ENCODE measurements at regions not wholly inside any gene's neighbourhood (a gene's known extent, or its start where the extent isn't known, plus 50 kb on each side); places are given as distances from the start of the nearest gene placed in this dataset.

DNA sequence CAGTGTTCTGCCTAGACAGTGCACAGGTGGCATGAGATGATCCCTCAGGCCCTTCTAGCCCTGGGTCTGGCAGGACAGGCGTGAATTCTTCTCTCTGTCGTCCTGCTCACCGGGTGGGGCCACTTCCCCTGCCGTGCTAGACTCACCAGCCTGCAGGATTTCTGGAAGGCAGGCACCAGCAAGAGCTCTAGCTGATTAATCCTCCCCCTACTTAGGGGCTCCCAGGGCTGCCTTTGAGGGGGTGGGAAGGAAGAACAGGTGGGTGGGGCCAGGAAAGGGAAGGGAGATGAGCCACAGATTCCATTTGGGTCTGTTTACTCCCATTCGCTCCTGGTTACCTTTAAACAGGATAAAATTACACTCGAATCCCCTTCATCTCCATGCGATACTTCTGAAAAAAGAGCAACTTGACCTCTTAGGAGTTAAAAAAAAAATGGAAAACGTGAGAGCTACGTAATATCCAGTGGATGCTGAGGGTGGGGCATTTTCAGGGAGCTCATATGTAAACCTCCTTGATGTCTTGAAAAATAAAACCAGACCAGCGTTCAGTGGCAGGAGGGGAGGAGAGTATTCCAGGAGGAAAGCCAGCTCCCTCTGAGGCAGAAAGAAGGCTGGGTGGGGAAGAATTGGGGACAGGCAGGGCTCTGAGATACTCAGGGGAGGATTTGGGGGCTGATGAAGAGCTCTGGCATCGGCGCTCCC lies 665.5 kb downstream of the PTPRU start:
- DNase-seq: no peak

DNA sequence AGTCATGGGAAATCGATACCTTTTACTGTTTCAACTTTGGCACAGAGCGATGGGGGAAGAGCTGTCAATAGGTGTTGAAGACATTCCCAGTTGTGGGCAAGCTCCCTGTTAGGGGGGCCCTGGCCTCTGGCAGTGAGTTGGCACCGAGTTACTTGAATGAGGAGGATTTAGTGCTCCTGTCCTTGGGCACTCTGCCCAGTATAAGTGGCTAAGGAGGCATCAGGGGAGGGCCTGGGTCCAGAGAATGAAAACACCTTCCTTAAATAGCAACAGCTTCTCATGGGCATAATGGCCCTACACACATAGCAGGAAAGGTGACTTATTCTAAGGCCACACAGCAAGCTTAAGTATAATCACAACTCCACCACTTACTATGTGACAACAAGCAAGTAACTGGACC lies 664.4 kb downstream of the PTPRU start:
- DNase-seq: peak; percentile 86

DNA sequence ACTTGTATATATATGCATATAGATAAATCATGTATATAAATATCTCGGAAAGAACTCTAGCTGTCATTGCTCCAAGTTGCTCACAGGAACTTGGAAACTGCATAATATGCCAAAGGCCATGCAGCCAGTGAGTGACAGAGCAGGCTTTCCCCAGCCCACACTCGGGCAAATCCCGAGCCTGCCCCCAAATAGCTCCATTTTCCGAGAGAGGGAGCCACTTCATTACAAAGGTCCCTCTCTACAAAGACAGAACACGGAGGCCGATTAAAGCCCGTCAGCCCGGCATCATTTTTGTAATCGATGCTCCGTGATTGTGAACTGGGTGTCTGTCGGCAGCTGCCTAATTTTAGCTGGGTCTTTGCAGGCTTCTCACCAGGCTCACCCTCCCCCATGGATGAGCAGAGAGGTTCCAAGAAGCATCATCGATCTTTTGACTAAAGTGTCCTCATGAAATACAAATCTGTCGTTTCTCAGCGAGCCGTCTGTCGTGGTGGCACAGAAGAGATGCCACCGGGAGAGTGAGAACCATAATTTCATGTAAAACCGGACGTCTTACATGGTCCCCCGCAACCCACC lies 663.9 kb downstream of the PTPRU start:
- peak; percentile 66 for DNase-seq

DNA sequence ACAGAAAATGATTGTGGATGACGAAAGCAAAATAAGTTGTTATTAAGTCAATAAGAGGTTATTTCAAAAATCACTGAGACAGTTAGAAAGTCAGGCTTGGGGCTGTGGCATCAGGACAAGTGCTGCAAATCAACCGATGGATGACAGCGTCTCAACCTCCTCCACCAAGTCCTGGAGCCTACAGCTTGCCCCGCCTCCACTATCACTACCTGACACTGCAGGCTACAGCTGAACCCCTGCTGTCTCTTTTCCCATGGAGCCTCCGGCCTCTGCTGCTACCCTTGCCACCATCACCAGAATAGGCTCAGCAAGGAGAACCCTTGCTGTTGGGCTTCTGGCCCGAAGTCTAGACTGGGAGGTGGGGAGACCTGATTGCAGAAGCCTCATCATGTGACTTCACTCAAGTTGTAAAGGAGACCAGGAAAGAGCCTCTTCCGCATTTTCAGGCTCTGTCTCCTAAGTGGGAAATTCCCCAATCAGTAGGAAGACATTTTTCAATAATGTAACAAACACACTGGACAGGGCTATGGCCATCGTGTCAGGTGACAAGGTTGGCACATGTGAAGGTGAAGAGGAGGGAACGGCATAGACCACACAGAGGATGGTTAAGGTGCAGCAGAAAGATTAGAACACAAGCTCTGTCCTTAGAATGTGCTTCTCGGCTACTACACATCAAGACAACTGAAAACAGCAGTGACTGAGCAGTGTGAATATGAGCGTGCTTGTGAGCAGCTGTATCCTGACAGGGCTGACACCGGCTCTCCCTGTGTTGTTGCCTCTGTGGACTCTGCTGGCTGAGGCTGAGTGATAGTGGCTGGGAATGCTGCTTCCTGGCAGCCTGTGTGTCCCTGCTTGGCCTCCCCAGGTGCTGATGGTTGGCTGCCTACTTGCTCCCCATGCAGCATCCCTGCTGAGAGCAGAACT lies 660.7 kb downstream of the PTPRU start:
- DNase-seq: no peak

DNA sequence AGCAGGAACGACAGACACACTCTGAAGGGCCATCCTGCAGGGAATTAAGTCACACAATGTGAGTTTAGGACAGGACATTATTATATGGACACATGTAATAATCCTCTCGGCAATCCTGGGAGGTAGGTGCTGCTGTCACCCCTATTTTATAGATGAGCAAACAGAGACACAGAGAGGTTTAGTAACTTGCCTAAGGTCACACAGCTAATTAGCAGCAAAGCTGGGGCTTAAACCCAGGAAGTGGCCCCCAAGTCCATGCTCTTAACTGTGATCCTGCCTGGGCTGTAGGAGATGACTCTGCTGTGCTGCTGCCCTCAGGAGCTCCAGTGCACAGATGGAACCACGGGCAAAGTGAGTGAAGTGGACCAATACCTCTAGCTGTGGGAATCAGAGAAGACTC lies 660.0 kb downstream of the PTPRU start:
- no peak for DNase-seq

DNA sequence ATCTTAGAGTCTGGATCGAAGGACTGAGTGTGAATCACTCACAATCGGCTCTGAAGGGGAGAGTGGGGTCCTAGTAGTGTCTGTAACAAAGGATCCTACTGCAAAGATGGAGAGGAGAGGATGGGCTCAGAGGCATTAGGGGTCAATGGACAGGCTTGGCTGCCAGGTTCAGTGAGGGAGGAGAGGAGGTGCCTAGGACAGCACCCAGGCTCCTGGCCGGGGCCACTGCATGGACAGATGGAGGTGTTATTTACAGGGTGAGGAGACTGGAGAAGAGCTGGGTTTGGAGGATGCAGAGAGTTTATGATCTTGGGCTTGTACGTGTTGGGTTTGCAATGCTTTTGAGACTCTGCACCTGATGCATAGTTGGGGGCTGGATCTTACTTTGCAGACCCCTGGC lies 658.9 kb downstream of the PTPRU start:
- no peak for DNase-seq

DNA sequence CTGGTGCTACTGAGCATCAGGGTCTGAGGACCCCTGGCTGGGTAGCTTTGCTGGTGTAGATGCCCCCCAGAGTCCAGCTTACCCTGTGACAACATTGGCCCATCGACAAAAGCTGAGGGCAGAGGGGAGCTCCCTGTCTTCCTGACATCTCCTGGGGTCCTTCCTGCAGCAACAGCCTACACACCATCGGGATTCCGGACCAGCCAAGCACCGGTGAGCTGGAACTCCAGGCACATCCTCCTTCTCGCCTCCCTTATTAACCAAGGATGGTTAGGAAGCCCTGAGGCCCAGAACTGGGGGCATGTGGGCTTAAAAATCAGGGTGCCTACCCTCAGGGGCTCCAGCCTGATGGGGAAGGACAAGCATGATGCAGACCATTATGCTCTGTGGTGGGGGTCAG lies 658.0 kb downstream of the PTPRU start:
- no peak for DNase-seq

DNA sequence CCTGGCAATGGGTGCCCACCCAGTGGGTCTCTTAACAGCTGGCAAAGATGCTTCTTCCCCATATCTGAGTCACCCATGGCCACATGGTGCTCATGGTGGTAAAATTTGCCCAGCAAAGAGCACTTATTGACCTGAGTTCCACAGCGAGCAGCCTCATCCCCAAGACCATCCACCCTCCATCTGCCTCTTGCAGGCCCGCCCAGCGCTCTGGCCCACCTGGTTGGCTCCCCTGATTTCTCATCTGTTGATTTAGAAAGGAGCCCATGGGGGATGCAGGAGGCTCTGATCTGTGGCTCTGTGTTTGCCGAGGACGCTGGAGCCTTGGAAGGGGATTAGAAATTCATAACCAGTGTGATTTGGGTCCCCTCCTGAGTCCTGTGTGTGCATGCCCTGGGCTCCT lies 657.5 kb downstream of the PTPRU start:
- no peak for DNase-seq

DNA sequence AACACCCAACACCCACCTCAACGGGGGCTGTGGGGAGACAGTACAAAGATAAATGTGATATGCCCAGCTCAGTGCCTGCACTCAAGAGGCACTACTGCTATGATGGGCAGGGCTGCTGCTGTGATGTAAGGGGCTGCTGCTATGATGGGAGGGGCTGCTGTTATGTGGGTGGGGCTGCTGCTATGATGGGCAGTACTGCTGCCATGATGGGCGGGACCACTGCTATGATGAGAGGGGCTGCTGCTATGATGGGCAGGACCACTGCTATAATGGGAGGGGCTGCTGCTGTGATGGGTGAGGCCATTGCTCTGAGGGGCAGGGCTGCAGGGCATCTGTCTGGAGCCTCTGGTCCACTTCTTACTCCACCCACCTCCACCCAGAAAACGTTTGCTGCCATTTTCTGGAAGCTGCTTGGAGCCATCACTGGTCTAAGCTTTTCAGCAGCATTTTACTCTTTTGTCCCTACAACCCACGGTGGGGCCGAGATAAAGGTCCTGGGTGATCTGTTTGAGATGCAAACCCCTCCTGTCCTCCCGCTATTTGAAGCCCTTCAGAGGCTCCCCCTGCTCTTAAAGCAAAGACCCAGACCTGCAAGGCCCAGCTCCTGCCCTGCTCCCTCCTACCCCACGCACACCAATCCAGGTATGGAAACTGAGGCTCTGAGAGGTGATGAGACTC lies 656.9 kb downstream of the PTPRU start:
- DNase-seq: no peak

DNA sequence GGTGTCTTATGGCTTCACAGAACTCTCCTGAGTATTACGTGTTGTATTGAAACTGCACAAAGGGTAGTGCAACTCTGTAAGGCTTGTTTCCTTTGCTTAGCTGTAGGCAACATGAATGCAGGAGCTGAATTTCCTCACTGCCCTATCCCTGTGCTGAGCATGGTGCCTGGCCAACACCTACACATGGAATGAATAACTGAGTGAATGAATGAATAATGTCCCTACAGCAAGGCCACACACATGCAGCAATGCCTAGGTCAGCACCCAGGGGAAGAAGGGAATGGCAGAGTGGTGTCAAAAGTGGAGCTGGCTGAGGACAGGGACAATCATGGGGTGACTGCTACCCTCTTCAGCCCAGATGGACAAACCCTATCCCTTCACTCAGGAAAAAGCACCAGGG lies 655.9 kb downstream of the PTPRU start:
- DNase-seq: no peak

DNA sequence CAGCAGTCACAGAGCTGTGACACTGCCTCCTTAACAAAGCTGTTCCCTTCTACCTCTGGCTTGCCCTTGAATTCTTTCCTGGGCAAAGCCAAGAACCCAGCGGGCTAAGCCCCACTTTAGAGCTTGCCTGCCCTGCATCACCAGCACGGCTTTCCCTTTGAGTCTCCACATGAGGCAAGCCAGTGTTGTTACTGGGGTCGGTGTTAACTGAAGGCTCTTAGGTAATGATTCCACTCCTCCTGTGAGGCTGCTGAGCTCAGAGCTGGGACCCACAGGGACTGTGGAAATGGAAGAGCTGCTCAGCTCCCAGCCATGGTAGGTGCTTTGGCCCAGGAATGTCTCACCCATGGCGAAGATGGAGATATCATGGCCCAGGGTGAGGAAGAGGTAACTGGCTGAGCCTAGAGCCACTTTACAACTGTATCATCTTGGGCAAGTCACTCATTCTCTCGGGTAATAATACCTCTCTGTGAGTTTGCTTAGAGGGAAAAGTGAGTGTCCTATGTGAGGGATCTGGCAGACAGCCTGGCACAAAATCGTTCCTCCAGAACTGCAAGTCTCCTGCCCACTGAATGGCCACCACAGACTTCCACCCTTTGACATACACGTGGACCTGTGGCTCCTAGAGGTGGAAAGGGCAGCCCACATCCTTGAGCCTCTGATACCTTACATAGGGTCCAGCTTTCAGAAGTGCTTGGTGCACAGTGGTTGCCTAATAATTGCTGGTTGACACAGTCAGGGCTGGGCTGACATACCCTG lies 654.1 kb downstream of the PTPRU start:
- DNase-seq: no peak

DNA sequence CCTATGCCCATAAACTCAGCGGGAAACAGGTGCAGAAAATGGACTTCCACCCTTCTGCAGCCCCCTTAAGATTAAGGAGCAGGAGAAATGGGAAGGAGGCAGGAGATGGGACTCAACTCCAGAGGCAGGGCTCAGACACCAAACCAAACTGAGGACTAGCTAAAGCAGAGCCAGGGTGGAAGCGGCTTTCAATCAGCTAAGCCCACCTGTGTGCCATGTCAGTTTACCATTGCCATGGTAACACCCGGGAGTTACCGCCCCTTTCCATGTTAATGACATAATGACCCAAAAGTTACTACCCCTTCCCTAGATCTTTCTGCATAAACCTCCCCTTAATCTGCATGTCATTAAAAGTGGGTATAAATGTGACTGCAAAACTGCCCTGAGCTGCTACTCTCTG lies 653.5 kb downstream of the PTPRU start:
- DNase-seq: no peak

DNA sequence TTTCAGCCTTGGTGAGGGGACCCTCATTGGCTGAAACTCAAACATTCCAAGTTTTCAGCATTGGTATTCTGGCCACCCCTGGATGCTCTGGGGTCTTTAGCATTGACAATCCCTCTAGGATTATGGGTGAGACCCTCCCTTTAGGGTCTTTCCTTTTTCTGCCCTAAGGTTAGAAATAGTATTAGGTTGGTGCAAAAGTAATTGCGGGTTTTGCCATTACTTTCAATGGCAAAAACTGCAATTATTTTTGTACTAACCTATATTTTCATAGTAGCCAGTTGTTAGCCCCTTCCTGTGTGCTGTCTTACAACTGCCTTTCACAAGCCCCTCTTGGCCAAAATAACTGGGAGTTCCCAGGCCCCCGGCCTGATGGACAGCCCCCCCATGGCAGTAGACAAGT lies 648.4 kb downstream of the PTPRU start:
- DNase-seq: no peak

DNA sequence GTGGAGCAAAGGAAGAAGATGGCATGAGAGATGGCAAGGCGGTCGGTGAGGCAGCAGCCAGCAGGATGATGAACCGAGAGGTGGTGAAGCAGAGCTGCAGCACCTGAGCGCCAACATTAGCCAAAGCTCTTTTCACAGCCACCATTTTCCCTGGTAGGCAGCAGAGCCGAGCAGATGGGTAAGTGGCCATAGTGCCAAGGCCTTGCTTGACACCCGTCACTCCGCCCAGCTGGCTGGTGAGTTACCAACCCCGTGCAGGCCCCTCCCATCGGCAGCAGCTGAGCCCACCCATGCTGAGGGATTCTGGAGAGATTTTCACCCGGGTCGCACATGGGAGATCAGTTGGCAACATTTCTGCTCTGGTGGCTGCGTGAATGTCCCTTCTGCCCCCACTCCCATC lies 647.7 kb downstream of the PTPRU start:
- DNase-seq: no peak

DNA sequence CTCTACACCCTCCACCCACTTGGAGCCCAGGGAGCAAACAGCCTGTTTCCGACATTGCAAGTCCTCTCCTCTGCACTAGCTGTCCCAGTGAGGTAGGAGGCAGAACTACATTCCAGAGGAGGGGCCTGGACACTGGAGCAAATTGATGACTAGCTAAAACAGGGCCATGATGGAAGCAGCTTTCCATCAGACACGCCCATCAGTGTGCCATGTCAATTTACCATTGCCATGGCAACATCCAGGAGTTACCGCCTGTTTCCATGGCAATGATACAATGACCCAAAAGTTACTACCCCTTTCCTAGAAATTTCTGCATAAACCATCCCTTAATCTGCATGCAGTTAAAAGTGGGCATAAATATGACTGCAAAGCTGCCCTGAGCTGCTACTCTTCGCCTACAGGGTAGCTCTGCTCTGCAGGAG lies 647.1 kb downstream of the PTPRU start:
- no peak for DNase-seq

DNA sequence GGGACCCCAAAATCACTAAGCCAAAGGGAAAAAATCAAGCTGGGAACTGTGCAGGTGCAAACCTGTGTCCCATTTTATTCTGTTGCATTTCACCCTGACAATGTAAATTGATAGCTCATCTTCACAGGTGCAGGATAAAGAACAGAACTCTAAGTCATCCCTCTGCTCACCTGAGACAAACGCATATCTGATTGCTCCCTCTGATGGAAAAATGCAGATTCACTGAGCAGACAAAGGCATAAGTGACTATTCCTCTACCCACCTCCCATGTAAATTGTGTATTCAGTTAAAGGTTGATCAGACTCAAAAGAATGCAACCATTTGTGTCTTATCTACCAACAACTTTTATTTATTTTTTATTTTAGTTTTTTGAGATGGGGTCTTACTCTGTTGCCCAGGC lies 644.2 kb downstream of the PTPRU start:
- DNase-seq: no peak

DNA sequence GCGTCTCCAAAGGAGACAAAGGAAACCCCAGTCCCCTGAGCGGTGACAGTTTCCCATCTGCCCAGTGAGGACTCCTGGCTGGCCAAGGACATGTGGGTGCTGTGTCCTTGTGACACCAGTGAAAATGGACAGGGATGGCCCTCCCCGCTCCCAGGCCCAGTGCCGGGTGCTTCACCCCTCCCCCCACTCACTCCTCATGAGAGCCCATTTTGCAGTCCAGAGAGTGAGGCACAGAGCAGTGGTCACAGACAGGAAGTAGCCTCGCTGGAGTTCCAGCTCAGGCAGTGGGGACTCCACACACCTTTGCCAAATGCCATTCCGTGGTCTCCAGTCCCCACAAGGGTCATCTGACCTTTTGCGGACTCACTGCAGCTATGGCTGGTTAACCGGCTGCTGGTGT lies 642.9 kb downstream of the PTPRU start:
- DNase-seq: no peak

DNA sequence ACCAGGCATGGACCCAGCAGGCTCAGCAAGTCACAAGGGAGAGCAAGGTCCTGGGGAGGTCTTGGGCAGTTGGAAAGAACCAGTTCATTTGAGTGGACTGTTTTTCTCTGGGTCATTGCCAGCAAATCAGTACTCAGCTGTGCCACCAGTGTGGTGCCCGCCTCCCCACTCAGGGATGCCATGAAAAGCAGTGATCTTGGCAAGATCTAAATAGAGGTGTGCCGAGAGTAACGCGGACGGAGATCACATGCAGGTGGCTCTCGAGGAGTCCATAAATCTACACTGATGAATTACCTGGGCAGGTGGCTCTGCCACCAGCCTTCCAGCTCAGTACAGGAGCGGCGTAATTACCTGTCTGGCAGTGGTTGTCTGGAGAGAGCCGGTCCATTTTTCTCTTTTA lies 642.2 kb downstream of the PTPRU start:
- peak; percentile 98 for DNase-seq

DNA sequence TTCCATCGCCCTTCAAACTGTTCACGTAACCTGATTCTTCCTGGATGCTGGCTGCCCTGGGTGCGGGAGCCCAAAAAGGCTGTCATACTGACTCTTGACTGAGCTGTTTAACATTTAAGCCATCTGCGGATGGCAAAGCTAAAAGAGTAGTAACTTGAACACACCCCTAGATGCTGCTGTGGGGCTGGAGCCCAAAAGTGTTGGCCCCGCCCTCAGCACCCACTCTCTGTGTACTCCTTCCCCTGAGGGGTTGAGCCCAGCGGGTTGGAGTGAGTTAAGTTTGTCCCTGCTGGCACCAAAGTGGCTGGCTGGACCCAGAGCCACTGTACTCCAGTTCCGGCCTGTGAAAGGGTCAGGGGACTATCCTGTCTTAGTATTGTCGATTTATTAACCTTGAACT lies 640.6 kb downstream of the PTPRU start:
- no peak for DNase-seq

DNA sequence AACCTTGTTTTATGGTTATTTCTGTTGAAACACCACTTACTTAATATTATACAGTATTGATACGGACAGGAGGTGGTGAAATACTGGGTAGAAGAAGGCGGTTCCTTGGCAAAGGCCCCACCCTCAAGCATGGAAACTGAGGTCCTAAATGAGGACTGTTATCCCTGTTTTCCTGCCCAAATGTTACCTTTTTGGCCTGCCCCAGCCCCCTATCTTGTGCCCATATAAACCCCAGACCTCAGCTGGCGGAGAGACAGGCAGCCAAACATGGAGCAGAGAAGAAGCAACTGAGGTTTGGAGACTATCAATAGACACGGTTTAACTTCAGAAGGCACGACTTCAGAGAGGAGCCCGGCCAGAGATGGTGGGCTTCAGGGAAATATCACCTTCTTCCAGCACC lies 640.1 kb downstream of the PTPRU start:
- no peak for DNase-seq

DNA sequence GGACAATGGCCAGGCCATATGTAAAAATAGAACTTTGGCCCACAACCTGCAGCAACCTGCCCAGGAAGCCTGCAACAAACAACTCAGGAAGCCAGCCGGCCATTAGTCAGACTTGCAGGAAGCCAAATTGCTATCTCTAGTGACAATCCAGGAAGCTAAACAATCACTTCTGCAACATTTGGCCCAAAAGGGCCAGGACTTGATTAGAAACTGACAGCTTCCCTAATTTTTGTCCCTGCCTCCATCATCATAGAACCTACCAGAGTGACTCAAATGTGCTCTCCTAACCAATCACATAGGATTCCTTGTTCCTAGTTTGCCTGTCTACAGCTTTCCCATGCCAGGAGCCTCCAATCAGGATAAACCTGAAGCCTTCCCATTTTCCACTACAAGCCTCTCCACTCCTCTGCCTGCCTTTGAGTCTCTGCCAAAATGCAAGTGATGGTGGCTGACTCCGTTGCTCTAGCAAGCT lies 639.3 kb downstream of the PTPRU start:
- DNase-seq: peak; percentile 94

DNA sequence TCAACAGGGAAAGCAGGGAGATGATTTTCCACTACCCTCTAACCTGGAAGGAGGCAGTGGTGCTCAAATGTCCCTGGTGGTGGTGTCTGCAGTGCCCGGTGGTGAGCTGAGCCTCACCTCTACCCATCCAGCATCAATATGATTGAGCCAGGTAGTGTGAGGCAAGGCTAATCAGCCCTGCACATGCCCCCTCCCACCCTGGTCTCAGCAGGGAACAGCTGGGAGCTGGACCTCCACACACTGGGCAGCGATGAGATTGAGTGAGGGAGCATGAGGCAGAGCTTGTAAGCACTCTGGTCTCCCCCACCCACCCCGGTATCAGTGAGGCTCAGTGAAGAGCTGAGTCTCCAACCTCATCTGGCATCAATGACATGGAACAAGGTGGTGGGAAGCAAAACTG lies 634.3 kb downstream of the PTPRU start:
- DNase-seq: no peak

DNA sequence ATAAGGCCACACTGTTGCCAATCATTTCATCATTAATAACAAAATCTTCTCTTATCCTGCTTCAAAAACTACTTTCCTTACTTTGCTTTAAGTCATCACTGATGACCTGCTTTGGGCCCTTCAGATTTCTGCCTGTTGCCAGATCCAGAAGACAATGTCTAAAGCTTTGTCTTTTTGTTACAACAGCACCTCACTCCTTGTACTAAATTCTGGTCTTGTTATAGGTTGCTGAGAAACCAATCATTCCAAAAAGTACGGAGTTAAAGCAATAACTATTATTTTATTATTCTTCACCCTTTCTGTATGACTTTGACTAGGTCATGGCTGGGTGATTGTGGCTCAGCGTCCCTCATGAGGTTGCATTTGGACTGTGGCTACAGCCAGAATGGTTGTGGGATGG lies 633.5 kb downstream of the PTPRU start:
- no peak for DNase-seq

Measured in NCI-H1105 treated with DMSO at 0.1 percent for 48 hours (cell line).